ENCODE measurements at regions not wholly inside any gene's neighbourhood (a gene's known extent, or its start where the extent isn't known, plus 50 kb on each side); places are given as distances from the start of the nearest gene placed in this dataset.

DNA sequence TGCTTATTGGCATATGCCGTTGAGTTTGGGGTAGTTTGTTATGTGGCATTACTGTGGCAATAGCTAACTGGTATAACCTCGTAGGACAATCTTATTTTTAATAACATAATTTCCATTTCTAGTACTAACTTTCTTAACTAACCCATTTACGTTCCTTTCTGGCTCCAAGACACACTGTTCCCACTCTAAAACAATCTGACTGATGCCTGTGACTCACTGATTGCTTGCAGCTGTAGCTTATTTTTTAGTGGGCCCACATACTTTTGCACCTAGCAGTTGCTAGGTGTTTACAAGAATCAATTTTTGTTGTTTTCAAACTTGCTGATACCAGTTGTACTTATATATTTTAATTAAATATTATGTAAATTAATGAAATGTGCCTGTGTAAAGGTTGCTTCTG lies 52.2 kb downstream of the FAT3 start:
- no peak for DNase-seq

DNA sequence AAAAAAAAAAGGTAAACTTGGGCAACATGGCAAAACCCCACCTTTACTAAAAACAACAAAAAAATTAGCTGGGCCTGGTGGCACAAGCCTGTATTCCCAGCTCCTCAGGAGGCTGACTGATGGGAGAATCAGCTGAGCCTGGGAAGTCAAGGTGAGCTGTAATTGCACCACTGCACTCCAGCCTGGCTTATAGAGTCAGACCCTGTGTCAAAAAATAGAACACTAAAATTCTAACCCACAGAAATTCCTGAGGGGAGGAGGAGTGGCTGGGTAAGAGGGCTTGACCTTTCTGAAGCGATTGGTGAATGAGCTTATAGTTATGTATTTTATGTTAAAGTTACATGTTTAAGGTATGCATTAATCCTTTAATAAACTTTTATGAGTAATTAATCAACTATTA lies 53.3 kb downstream of the FAT3 start:
- DNase-seq: no peak

DNA sequence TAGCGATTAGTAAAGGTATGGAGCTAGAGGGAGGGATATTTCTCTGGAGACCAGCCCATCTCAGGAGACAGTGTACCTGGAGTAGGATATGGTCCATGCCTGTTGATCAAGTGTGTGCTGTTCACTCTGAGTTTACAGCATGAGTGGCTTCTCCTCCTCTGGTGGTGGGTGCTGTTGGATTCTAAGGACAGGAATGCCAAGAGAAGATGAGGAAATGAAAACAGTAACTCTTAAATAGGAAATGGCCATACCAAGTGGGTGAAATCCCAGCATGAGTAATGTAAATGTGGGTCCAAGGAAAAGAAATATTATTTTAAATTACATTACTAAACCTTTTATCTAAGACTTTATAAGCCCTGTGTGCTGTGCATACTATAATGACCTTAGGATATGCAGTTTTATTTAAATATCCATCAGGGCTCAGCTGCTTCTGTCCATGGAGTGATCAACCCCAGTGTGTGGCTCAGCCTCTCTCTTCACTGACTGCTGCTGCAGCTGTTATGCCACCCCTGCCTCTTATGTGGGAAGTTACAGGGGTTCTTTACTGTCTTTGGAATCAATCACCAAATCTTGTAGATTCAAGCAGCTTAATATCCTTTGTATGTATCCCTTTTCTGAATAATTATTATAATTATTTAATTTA lies 54.3 kb downstream of the FAT3 start:
- DNase-seq: no peak

DNA sequence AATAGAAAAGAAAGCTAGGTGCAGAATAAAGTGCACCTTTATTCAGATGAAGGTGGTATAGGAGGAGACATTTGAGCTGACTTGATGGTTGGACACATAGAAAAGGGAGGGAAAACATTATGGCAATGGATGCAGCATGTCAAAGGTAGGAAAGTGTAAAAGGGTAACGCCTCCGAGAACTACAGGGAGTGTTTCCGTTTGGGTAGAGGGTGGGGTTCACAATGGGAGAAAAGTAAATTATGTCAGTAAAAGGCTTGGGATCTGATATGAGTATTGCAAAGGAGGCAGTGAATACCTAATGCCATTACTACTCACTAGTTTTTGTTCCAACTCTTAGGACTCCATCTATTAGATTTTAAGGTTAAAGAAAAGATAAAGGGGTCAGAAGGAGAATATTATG lies 59.5 kb downstream of the FAT3 start:
- DNase-seq: no peak

DNA sequence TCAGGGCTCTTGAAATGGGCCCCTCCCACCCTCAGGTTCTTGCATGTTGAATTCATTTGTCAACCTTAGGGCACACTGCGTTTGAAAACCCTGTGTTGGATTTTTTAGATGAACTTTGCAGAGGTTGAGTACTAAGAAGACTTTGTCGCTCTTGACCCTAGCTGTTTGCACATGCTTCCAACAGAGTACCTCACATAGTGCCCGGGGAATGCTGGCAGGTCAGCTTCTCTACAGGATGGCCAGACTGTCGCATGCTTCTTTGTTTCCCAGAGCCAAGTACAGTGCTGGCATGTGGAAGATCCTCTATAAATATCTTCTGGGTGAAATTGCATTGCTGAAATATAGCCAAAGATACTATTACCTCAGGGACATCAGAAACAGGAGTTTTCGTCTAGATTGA lies 59.9 kb downstream of the FAT3 start:
- no peak for DNase-seq

DNA sequence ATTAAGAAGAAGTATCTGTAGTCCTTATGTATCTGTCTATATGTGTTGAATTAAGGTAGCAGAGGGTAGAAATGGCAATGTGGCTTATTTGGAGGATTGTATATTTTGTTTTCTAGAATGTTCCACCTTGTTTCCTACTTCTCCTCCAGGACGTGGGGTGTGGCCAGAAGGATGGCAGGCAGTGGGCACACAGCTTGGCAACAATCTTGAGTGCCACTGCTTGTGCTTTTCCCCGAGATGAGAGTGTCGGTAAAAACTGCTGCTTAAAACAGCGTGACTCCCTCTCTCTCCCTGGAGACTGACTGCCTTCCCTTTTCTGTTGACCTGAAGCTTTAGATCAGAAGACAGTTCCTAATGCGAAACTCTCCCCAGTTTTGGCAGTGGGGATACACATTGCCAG lies 61.2 kb downstream of the FAT3 start:
- DNase-seq: no peak

DNA sequence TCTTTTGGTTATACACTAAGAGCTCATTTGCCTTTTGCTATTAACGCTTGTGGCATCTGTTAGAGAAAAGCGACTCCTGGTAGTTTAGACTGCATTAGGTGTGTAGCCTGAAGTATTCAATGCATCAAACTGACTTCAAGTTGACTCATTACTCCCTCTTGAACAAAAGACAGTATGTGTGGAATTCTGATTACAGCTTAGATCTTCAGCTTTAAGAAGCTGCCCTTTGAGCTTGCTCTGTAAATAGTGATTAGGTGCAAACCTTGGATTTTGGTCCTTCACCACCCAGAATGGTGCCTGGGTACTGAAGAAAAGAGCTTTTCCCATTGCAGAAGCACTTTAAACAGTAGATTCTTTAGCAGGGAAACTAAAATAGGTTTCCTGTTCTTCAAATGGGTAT lies 62.1 kb downstream of the FAT3 start:
- no peak for DNase-seq

DNA sequence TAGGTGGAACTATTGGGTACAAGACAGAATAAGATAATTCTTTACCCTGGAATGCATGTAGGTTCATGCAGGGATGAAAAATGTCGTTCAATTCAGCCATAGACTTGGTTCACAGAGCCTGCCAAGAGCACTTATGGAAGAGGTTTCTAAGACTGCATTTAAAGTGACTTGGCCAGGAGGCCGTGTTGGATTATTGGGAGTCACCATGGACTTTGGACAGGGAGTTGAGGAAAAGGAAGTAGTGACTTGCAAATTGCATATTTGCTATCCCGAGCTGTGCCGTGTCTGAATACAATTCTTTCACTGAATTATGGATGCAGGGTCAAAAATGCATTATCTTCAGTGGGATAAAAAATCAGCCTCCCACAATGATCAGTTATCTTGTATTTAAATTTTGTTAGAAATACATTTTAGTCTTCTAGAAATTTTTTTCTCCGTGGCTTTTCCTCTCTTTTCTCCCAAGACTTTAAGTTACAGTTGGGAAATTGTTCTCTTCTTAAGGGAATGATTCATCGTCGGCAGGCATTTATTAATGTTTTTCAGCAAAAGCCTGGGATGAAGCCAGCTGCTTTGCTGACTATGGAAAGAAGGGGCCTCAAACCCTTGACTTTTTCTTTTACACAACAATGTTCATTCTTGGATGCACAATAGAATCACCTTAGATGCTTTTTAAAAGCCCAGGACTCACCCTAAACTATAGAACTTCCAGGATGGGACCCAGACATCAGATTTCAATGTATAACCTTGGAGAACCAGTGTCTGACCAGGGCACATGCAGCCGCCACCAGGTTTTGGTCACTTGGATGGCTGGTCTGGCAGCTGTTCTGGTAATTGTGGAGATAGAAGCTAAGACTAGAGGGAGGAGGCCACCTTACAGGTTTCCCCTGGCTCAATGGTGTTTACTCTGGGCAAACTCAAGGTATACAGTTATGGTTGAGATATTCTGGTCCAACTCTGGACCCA lies 70.8 kb downstream of the FAT3 start:
- DNase-seq: no peak

DNA sequence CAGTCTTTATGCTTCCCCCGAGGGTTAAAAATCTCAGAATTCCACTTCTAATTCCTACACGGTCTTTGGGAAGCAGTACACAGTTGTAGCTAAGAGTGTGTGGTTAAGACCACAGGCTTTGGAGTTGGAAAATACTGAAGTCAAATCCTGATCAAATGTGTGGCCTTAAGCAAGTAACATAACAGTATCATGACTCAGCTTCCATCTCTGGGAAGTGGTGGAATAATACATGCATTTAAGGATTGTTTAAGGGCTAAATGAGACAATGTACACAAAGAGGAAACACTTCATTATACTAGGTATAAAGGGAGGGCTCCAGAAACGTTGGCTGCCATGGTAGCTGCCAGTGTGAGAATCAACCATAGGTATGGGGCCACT lies 71.5 kb downstream of the FAT3 start:
- no peak for DNase-seq

DNA sequence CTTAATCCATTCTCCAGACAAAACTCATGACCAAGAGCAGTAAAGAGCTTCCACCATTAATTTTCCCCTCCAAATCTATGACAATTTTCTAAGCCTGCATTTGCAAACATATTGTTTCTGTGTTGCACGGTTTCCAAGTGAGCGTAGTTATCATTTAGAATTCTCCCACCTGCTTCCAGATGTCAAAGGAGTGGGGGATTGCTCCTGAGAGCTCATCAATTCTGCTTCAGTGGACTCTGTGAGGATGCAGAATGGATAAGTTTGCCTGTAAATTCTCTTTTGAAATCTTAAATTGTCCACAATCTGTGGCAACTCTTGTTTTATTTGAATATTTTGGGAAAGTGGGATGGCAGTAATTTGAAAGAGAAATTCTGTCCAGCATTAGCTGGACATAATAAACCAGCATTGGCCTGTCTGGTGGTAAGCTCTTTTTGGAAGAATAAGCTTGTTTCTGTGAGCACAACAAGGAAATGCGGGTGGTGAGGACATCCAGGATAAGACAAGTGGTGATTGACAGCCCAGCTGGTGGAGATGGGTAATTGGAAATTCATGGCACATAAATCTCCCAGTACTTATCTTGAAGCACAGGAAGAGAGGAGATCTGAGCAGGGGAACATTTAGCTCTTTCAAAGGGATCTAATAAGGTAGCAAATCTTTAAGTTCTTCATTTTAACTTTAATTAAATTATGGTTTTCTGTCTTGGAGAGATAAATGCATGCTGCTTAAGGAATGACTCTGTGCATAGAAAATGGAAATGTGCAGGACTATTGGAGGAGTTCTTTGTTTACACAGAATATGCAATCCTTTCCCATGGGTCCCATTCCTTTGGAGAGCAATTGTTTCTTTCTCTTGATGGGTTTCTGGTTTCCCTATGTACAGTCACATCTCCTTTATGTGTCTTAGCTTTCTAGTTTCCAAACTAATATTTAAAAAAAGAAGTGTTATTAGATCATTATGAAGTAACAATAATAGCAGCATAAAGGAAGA lies 73.2 kb downstream of the FAT3 start:
- no peak for DNase-seq

DNA sequence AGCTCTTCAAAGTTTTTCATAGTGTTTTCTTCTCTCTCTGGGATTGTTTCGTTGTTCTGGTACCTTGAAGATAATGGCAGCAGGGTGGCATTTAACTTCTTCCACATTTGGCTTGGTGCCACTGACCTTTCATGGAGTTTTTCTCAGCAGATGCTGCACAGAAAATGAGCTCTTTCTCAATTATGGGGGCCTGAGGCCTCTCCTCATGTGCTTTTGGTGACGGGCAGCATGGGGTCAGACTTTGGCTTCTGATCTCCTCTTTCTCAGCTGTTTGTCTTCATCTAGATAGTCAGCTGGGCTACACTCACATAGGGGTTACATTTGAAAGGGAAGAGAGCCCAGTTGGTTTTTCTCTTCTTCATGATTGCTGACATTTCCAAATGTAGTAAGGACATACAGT lies 76.3 kb downstream of the FAT3 start:
- no peak for DNase-seq

DNA sequence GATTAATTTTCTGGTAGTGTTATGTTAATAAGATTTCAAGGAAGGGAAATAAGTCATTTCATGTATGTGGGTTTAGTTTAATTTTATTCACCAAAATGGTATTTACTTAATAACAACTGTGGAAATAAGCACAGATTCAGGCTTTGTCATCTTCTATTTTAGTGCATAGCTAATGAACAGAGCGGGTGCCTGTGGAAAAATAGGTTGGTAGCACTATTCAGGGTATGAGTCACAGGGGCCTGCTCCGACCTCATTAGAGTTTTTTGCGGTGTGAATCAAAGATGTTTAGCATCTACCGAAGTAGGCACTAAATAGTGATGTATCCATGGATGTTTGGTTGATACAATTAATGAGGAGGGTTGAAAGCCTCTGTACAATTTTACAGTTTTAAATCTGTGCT lies 78.2 kb downstream of the FAT3 start:
- DNase-seq: no peak

DNA sequence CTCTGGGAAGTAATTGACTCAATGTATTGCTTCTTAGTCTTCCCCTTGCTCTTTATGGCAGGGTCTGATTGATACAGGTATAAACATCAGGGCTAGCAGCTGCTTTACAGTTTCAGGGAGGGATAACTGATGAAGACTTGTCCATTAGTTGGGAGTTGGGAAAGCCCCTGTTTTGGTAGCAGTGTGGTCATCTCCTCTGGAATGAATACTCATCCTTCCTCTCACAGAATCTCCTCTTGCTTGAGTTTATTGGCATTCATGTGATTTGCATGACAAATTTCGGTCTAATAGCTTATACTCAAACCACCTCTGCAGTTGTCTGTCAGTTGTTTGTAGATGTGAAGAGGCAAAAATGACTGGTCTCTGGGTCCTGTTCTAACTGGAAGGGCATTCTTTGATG lies 79.7 kb downstream of the FAT3 start:
- no peak for DNase-seq

DNA sequence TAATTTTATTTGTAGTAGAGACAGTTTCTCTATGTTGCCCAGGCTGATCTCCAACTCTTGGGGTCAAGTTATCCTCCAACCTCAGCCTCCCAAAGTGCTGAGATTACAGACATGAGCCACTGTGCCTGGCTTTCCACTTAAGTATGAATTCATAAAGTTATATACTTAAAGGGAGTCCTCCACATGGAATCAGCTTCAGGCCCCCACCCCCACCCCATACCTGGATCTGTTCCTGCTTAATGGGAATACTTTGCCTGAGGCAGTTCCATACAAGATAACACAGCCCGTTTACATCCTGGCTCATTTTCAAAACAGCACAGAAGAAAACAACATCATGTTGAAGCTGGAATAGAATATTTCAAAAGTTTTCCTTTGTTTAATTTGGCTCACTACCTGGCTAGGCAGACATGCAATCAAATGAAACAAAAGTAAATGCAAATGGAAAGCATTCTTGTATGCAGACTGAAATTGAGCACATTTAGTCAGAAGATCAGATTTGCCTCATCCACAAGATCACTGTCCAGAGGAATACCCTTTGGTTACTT lies 82.4 kb downstream of the FAT3 start:
- no peak for DNase-seq

DNA sequence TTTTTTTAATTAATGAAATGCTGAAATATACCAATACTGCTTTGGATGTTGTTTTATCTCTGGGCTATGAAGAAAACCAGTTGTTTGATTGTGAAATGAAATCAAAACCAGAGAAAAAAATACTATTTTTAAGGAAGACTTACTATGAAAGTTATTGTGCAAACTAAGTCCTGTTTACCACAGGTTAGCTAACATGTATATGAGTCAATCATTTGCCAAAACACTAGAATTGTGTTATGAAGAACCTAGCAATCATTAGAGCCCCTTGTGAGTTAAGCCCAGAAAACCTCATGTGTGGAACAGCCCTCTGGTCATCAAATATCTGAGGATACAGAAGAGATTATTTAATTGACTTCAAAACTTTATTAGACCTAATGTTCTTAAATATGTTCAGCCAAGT lies 83.7 kb downstream of the FAT3 start:
- DNase-seq: no peak

DNA sequence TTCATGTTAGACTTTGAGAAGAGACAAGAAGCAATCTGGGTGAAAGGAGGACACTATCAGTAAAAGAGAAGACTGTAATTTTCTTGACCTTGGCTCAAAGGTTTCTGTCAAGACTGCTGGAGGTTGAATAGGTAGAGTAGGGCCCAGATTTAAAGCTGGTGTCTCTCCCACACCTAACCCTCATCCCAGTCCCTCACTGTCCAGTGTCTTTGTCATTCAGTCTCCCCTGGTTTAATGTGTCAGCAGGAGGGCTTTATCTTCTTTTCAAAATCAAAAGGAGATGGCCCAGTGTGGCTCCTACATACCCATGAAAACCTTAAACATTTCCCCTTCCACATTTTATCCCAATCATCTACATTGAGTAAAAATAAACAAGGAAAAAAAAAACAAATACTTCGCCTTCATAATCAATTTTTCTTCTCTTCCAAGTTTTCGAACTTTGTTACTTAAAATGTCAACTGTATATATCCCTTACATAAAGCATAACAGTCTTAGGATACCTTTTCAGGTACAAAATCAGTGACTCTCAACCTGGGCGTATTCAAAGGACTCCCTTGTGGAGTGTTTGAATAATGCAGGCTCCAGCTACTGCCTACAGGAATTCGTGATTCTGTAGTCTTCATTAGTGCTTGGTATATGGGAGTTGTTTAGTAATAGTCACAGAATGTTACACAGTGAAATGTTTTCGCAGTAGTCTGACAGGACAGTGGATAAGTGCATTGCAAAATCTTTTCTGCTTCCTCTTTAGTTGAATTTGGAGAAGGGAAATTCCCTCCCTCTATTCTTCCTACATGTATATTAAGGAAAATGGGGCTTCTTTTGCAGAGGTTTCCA lies 87.2 kb downstream of the FAT3 start:
- no peak for DNase-seq

DNA sequence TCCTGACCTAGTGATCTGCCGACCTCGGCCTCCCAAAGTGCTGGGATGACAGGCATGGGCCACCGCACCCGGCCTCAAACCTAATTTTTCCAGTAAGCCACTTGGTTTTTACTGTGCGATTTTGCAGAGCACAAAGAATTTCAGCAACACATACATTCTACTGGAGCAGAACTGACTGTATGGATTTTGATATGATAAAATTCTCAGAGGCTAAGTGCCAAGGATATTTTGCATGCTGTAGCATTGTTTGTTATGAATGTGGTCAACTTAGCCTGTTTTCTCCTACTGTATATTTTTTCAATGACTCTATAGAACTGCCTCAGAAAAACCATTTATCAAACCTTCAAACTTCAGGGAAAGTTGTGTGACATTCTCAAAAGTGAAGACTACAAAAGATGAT lies 89.2 kb downstream of the FAT3 start:
- DNase-seq: no peak

DNA sequence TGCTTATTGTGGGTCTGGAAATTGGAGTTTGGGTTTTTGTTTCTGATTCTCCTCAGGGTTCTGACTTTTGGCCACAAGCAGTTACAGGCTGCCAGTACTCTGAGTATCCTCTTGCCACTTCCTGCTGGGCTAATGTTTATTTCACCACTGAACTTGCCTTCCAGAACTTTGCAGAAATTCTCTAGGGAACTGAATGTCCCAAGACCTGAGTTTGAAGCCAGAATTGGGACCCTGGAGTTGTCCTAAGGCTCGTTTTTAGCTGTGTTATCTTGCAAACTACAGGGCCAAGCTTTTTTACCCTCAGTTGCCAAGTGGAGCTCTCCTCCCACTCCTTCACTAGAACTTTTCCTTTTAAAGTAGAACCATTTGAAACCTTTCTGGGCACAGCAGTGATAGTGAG lies 89.9 kb downstream of the FAT3 start:
- DNase-seq: no peak

DNA sequence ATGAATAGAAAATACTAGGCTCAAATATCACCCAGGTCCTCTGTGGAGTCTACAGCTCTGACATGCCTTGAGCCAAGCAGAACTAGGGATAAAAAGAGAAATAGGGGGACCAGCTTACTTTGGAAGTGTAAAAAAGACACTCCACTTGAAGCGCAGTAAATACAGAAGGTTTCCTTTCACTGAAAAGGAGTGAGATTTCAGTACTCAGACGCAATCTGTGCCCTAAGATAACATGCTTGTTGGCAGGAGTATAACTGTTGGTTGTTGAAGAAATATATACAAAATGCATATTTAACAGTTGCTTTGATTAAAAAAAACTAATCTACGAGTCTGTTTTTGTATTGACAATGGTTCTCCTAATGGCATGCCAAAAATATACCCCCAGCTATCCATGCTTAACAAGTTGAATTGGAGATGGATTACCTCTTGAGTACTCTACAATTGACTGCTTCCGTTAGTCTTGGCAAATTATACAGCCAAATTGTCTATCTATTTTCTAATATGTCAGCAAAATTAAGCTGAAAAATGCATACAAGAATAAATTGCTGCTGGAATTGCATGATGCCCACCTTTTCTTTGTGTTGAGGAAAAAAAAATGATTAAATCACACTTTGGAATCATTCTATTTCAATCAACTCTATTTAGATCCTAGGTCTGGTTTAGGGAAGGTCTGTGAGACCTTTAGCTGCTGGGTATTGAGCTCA lies 91.6 kb downstream of the FAT3 start:
- no peak for DNase-seq

DNA sequence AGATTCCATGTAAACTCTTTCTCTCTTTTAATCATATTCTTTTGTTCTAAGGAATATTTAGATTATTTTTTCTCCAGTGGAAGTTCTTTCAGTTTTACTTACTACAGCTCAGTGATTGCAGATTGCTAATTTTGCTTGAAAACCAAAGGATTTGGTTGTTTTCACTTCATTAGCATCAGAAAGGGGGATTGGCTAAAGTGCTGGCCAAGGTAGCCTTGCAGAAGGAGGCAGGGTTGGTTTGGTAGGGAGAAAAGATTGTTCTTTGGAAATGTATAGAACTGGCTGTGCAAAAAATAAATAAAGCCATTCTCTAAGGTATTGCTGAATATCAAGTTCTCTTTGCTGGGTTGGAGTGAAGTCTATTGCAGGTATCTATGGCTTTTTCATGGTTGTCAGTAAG lies 92.6 kb downstream of the FAT3 start:
- DNase-seq: no peak

DNA sequence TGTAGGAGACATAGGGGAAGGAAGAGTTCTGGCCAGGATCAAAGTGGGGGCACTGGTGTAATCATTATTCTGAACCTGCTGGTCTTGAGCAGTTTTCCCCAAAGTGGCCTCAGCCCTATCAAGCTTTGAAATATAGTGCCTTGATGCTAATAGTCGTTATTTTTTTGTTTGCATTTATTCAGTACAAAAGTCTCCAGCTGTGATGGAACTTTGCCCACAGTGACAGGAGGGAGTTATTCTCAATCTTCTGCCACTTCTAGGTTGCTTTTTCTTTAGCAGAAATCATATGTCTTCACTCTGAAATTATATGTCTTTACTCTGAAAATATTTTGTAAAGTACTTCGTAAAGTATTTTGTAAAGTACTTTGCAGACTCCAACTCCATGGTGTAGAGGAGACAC lies 93.1 kb downstream of the FAT3 start:
- no peak for DNase-seq

DNA sequence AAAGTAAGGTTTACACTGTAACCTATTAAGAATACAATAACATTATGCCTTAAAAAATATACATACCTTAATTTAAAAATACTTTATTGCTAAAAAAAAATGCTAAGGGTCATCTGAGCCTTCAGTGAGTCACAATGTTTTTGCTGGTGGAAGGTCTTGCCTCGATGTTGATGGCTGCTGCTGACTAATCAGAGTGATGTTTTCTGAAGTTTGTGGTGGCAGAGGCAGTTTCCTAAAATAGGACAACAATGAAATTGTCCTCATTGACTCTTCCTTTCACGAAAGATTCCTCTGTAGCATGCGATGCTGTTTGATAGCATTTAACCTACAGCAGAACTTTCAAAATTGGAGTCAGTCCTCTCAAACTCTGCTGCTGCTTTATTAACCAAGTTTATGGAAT lies 97.6 kb downstream of the FAT3 start:
- no peak for DNase-seq

Measured in hematopoietic multipotent progenitor cell treated with erythropoietin and hydrocortisone succinate and interleukin-3 and kit ligand, for 4 days (in vitro differentiated cells).